ENCODE measurements at regions not wholly inside any gene's neighbourhood (a gene's known extent, or its start where the extent isn't known, plus 50 kb on each side); places are given as distances from the start of the nearest gene placed in this dataset.

DNA sequence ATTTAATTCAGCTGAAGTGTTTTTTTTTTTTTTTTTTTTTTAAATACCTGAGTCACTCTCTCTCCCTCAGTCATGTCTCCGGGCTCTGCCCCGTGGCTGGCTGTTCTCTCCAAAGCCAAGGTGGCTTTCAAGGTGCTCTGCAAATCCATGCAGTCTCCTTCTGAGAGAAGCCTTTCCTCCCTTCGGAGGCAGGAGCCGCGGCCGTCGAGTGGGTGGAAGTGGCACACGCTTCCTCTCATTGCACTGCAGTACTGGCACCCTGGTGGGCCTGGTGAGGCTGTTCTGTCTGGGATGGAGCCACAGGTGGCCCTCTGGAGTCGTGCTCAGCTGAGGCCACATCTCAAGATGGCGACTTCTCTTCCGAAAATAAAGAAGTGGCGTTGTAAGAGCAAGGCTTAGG lies 221.8 kb downstream of the GLRX3 start:
- Histone ChIP-seq H3K18ac (ENCODE audit: insufficient read length, low read depth, low read length) (no peak overlapping the region), H3T11ph (ENCODE audit: low read length) (no peak overlapping the region), H2BK20ac (ENCODE audit: low read depth, low read length, poor library complexity, severe bottlenecking) (no peak overlapping the region), H3K27me3 (ENCODE audit: insufficient read depth, low read length) (no peaks in the 10 kb centered on the region), H4K8ac (replicated peaks; ENCODE audit: insufficient read length, low read depth, low read length) (no peak overlapping the region), H2BK12ac (ENCODE audit: insufficient read length, low read depth, low read length) (no peak overlapping the region), H3K4me2 (ENCODE audit: insufficient read depth, insufficient read length, low read length) (no peak overlapping the region), H3K27ac (ENCODE audit: insufficient read length, low read depth, low read length) (no peak overlapping the region), H3K4ac (ENCODE audit: low read depth, low read length) (no peak overlapping the region), H3K56ac (ENCODE audit: insufficient read length, low read depth, low read length) (no peak overlapping the region), H3K79me2 (ENCODE audit: insufficient read depth, low read length) (no peaks in the 10 kb centered on the region), H2AK5ac (ENCODE audit: insufficient read length, low read length) (no peak overlapping the region), H2BK15ac (ENCODE audit: low read depth, low read length) (no peak overlapping the region), H3K9ac (ENCODE audit: extremely low read depth, insufficient read length, low read length) (no peak overlapping the region), H2AFZ (ENCODE audit: low read length) (no peak overlapping the region), H3K23ac (ENCODE audit: insufficient read length, low read depth, low read length) (no peak overlapping the region), H4K20me1 (ENCODE audit: control insufficient read depth, insufficient read depth, insufficient read length) (no peaks in the 10 kb centered on the region), H2BK5ac (ENCODE audit: insufficient read length, low read length) (no peak overlapping the region), H3K14ac (ENCODE audit: insufficient read depth, low read length) (no peak overlapping the region), H3K23me2 (ENCODE audit: insufficient read length, low read depth, low read length, poor library complexity, severe bottlenecking) (no peaks in the 10 kb centered on the region), H2BK120ac (ENCODE audit: low read depth, low read length, poor library complexity, severe bottlenecking) (no peak overlapping the region), H3K79me1 (ENCODE audit: insufficient read depth, low read depth, low read length, poor library complexity, severe bottlenecking) (no peaks in the 10 kb centered on the region), H4K5ac (ENCODE audit: insufficient read length, low read depth, low read length) (no peak overlapping the region), H4K91ac (ENCODE audit: insufficient read length, low read depth, low read length) (no peak overlapping the region), H3K9me3 (ENCODE audit: control insufficient read depth, low read depth, low read length) (no peaks in the 10 kb centered on the region), H3K4me1 (ENCODE audit: insufficient read depth, low read length) (no peaks in the 10 kb centered on the region)
- no peaks in the 10 kb centered on the region; the same call in 1 of the 2 replicates for H3K27me3 Mint-ChIP-seq (ENCODE audit: low read depth)
- peaks cover 9 to 12% of the 10 kb centered on the region in 2 experiments for H3K4me1 Mint-ChIP-seq
- DNase-seq, result no peak
- no peak overlapping the region for H3K4me3 Mint-ChIP-seq
- TF ChIP-seq, protein P1, sequence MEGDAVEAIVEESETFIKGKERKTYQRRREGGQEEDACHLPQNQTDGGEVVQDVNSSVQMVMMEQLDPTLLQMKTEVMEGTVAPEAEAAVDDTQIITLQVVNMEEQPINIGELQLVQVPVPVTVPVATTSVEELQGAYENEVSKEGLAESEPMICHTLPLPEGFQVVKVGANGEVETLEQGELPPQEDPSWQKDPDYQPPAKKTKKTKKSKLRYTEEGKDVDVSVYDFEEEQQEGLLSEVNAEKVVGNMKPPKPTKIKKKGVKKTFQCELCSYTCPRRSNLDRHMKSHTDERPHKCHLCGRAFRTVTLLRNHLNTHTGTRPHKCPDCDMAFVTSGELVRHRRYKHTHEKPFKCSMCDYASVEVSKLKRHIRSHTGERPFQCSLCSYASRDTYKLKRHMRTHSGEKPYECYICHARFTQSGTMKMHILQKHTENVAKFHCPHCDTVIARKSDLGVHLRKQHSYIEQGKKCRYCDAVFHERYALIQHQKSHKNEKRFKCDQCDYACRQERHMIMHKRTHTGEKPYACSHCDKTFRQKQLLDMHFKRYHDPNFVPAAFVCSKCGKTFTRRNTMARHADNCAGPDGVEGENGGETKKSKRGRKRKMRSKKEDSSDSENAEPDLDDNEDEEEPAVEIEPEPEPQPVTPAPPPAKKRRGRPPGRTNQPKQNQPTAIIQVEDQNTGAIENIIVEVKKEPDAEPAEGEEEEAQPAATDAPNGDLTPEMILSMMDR (conservative IDR thresholded peaks at IDR 0.05), result no peak
- no CpG with 5 or more reads among the region's 12 CpGs for WGBS (ENCODE audit: extremely low coverage, insufficient read length, low lambda C conversion rate)
- no peak overlapping the region for H3K27ac Mint-ChIP-seq
- no peaks in the 10 kb centered on the region for H3K9me3 Mint-ChIP-seq
- no peaks in the 10 kb centered on the region; a peak in 1 of 7 replicates for H3K36me3 Mint-ChIP-seq (ENCODE audit: insufficient read depth in 1 of 3, low read depth in 3 of 3)

Measured in H9 (cell line).